Urothelium cell line (cell line): ENCODE measurements at regions not wholly inside any gene's neighbourhood (a gene's known extent, or its start where the extent isn't known, plus 50 kb on each side); places are given as distances from the start of the nearest gene placed in this dataset.
"Not testable (repeated sequence)": the region's sequence is repeated elsewhere in the genome, so short reads cannot be mapped to it uniquely, and the experiment has no call there.

ENCODE experiments used
- DNase-seq: peaks from one replicate; pipeline ENCODE4 v3.0.0; 2011; ENCODE audit warnings: low spot score, mixed read lengths
- FAIRE-seq: peaks from 2 replicates; lab custom pipeline; 2011; peaks lifted over from hg19 to GRCh38; lab: Jason Lieb, UNC

GRCh38 chr1:199031170-199031569 is 392.3 kb downstream of the PTPRC start:
- FAIRE-seq, DNase-seq: not testable (repeated sequence)

- not testable (repeated sequence) for DNase-seq, FAIRE-seq
These were observed 393.6 kb downstream of the PTPRC start for GRCh38 chr1:199032479-199032878.

GRCh38 chr1:199033661-199034060 is 394.8 kb downstream of the PTPRC start:
- FAIRE-seq (no peak), DNase-seq (no peak)

- no peak for FAIRE-seq
- no peak for DNase-seq
These were observed 399.3 kb downstream of the PTPRC start for GRCh38 chr1:199038156-199038555.

GRCh38 chr1:199040076-199040905 is 401.5 kb downstream of the PTPRC start:
- DNase-seq (no peak), FAIRE-seq (no peak)

- no peak for FAIRE-seq
- no peak for DNase-seq
These were observed 402.5 kb downstream of the PTPRC start for GRCh38 chr1:199041173-199041914.

- FAIRE-seq (no peak), DNase-seq (no peak)
These were observed 403.4 kb downstream of the PTPRC start for GRCh38 chr1:199042193-199042592.

- DNase-seq (no peak), FAIRE-seq (no peak)
These were observed 405.4 kb downstream of the PTPRC start for GRCh38 chr1:199044191-199044590.

GRCh38 chr1:199046618-199047017 is 407.8 kb downstream of the PTPRC start:
- FAIRE-seq (no peak), DNase-seq (no peak)

- FAIRE-seq = no peak
- no peak for DNase-seq
These were observed 415.9 kb downstream of the PTPRC start for GRCh38 chr1:199054694-199055093.

GRCh38 chr1:199057322-199057721 is 418.5 kb downstream of the PTPRC start:
- DNase-seq (no peak), FAIRE-seq (no peak)

- no peak for DNase-seq
- FAIRE-seq = no peak
These were observed 419.4 kb downstream of the PTPRC start for GRCh38 chr1:199058281-199058680.

GRCh38 chr1:199064971-199065370 is 426.1 kb downstream of the PTPRC start:
- DNase-seq = no peak
- no peak for FAIRE-seq

- DNase-seq (no peak), FAIRE-seq (no peak)
These were observed 428.6 kb downstream of the PTPRC start for GRCh38 chr1:199067483-199067882.

- DNase-seq (no peak), FAIRE-seq (no peak)
These were observed 432.2 kb downstream of the PTPRC start for GRCh38 chr1:199071080-199071479.

- DNase-seq (no peak), FAIRE-seq (no peak)
These were observed 434.3 kb downstream of the PTPRC start for GRCh38 chr1:199073166-199073565.

GRCh38 chr1:199075792-199076191 is 437.0 kb downstream of the PTPRC start:
- FAIRE-seq (no peak), DNase-seq (no peak)

- DNase-seq (no peak), FAIRE-seq (no peak)
These were observed 441.2 kb downstream of the PTPRC start for GRCh38 chr1:199079994-199080393.

- FAIRE-seq (no peak), DNase-seq (no peak)
These were observed 442.9 kb downstream of the PTPRC start for GRCh38 chr1:199081739-199082138.

- DNase-seq (no peak), FAIRE-seq (no peak)
These were observed 444.0 kb downstream of the PTPRC start for GRCh38 chr1:199082778-199083389.

GRCh38 chr1:199083680-199084079 is 444.8 kb downstream of the PTPRC start:
- FAIRE-seq (no peak), DNase-seq (no peak)

- no peak for FAIRE-seq
- DNase-seq = no peak
These were observed 445.5 kb downstream of the PTPRC start for GRCh38 chr1:199084293-199084692.
